GM18951 (cell line): ENCODE measurements at regions not wholly inside any gene's neighbourhood (a gene's known extent, or its start where the extent isn't known, plus 50 kb on each side); places are given as distances from the start of the nearest gene placed in this dataset.

ENCODE experiments used
- POLR2A ChIP-seq: IDR thresholded peaks from 4 replicates; pipeline ENCODE4 v1.6.1; 2011; ENCODE audit warnings: mild to moderate bottlenecking; ENCODE audit not compliant: insufficient read length, insufficient read depth; ENCODE audit errors: extremely low read depth
- in situ Hi-C: fragments of 300-500 bp; cut with MboI; formaldehyde crosslinking; loops from one replicate; pipeline ENCODE4 v1.12.0; 2022; ENCODE audit warnings: low sequenced_read_pairs, mixed read lengths, inconsistent platforms; ENCODE audit not compliant: unreplicated experiment

- in situ Hi-C loops: no loop called here
- no peak for TF ChIP-seq POLR2A
These were observed 93.5 kb downstream of the C1orf94 start for GRCh38 chr1:34270181-34270580.

GRCh38 chr1:34272152-34272551, 95.4 kb downstream of the C1orf94 start:
- in situ Hi-C loops: no loop called here
- no peak for TF ChIP-seq POLR2A

- in situ Hi-C loops: no loop called here
- no peak for TF ChIP-seq POLR2A
These were observed 98.4 kb downstream of the C1orf94 start for GRCh38 chr1:34275150-34275549.

- no peak for TF ChIP-seq POLR2A
- in situ Hi-C loops: no loop called here
These were observed 99.9 kb downstream of the C1orf94 start for GRCh38 chr1:34276606-34277005.

GRCh38 chr1:34277150-34277549, 100.4 kb downstream of the C1orf94 start:
- no peak for TF ChIP-seq POLR2A
- in situ Hi-C loops: no loop called here

GRCh38 chr1:34278211-34278610, 101.5 kb downstream of the C1orf94 start:
- no peak for TF ChIP-seq POLR2A

GRCh38 chr1:34279971-34280370, 103.3 kb downstream of the C1orf94 start:
- TF ChIP-seq POLR2A: no peak
- in situ Hi-C loops: no loop called here

More at GRCh38 chr1:34278211-34278610, 101.5 kb downstream of the C1orf94 start:
- in situ Hi-C loops: no loop called here

- no peak for TF ChIP-seq POLR2A
- in situ Hi-C loops: no loop called here
These were observed 103.8 kb downstream of the C1orf94 start for GRCh38 chr1:34280509-34280908.

- in situ Hi-C loops: no loop called here
- TF ChIP-seq POLR2A: no peak
These were observed 106.4 kb downstream of the C1orf94 start for GRCh38 chr1:34283142-34283541.

- in situ Hi-C loops: no loop called here
- TF ChIP-seq POLR2A: no peak
These were observed 109.8 kb downstream of the C1orf94 start for GRCh38 chr1:34286511-34286910.

GRCh38 chr1:34290831-34291230, 114.1 kb downstream of the C1orf94 start:
- no peak for TF ChIP-seq POLR2A
- in situ Hi-C loops: no loop called here

- in situ Hi-C loops: no loop called here
- TF ChIP-seq POLR2A: no peak
These were observed 115.8 kb downstream of the C1orf94 start for GRCh38 chr1:34292472-34292871.

- TF ChIP-seq POLR2A: no peak
- in situ Hi-C loops: no loop called here
These were observed 119.4 kb downstream of the C1orf94 start for GRCh38 chr1:34296059-34296458.

- in situ Hi-C loops: no loop called here
- TF ChIP-seq POLR2A: no peak
These were observed 126.1 kb downstream of the C1orf94 start for GRCh38 chr1:34302798-34303197.

GRCh38 chr1:34303218-34303617, 126.5 kb downstream of the C1orf94 start:
- in situ Hi-C loops: no loop called here
- TF ChIP-seq POLR2A: no peak
